GM19468 (cell line): ENCODE measurements at regions not wholly inside any gene's neighbourhood (a gene's known extent, or its start where the extent isn't known, plus 50 kb on each side); places are given as distances from the start of the nearest gene placed in this dataset.

Source experiments
- ATAC-seq: cut with Tn5 transposase; IDR thresholded peaks from one replicate; pipeline ENCODE4 v1.9.1; 2021; ENCODE audit warnings: mild to moderate bottlenecking, moderate library complexity, moderate number of reproducible peaks; ENCODE audit not compliant: unreplicated experiment; ENCODE audit errors: extremely low read depth

DNA sequence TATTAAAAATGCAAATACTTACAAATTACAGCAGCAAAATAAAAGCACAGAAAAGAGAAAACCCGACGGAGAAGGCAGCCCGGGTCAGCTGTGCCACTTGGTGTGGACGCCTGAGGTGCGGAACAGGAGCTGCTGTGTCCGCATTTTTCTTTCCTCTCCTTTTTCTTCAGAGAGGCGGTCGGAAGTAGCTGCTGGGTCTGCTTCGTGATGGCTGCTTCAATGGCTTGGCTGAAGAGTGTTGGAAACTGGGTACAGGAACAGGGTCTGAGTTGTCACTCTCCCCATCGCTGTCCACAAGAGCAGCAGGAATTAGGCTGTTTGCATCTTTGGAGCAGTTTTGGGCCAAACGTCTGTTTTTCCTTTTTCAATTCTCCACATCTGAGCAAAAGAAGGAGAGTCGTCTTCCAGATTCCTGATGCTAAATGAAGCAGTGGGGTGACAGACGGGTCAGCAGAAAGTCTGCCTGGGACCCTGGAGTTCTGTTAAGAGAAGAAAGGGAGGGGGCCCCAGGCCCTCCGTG is 53.5 kb upstream of the ARL8B start:
- ATAC-seq = no peak

DNA sequence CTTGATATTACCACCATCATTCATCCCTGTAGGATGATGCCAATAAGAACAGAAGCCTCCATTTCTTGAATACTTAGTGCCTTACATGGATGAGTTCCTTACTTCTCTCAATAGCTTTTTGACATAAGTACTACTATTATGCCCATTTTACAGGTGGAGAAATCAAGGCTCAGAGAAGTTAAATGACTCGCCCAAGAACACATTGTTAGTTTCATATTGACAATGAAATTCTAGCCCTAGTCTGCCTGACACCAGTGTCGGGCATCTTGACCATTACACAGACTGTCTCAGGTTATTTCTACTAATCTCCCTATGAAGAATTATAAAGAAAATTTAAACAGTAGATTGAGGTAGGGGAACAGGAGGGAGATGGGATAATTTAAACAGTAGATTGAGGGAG is 52.5 kb upstream of the ARL8B start:
- no peak for ATAC-seq

DNA sequence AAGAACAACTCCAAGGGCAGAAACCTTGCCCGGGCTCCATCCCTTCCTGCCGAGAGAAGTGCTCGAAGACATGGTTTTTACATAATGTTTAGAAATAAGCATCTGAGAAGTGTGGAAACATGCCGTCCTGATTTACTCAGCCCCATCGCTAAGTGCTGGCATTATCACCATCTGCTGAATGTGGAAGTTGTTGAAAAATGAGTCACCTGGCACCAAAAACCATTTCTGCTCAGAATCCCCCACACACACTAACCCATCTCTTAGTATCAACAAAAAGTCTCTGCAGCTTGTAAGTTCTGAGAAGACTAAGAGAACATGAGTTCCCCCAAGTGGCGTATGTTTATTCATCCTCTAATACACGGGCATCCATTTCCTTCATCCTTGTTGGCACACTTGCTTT is 51.0 kb upstream of the ARL8B start:
- ATAC-seq = no peak

DNA sequence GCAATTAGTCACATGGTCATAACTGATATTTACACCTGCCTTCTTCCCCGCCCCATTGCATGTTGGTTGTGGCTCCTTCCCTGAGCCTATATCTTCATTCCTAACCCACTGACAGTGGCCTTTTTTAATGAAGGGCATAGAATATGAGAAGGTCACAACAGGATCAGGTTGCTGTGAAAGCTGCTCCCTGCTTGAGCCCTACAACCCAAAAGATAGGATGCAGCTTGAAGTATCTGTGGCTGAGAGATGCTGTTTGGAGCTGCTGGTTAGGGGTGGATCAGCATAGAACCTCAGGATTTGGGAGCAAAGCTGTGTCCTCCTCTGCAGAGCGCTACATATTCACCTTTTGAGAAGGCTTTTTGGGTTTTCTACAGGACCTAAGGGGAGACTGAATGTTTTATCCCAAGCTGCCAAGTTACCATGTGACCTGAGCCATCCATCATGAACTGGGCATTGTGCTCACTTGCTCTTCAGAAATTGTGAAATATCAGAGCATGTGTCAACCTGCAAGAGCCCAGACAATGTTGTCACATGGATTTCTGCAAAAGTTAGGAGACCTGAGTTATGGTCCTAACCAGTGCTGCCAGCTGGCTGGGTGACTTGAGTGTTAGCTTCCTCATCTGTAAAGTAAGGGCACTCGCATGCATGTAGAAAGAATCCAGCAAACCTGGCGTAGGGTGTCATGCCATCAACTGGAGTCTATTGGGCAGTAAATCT is 49.8 kb upstream of the ARL8B start:
- no peak for ATAC-seq
